ENCODE measurements at regions not wholly inside any gene's neighbourhood (a gene's known extent, or its start where the extent isn't known, plus 50 kb on each side); places are given as distances from the start of the nearest gene placed in this dataset.
"Not testable (repeated sequence)": the region's sequence is repeated elsewhere in the genome, so short reads cannot be mapped to it uniquely, and the experiment has no call there.

DNA sequence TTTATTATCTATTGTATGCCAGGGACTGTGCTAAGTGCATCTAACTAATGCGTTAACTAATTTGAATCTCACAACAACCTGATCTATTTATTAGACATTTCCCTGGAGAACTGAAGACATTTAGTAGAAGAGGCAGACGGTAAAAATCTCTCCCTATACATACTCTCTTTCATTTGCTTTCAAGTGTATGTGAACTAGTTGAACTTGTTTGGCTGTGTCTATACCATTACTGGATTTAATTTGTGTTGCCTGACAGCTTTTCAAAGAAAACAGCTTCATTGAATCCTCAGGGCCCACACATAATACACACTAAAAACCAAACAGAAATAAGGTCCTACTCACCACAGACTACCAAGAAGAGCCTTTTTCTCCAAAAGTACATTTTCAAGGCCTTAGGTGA, 133.6 kb upstream of the NR3C1 start:
- DNase-seq (ENCODE audit: low read depth in 4 of 4, low spot score in 1 of 4), result no peak

DNA sequence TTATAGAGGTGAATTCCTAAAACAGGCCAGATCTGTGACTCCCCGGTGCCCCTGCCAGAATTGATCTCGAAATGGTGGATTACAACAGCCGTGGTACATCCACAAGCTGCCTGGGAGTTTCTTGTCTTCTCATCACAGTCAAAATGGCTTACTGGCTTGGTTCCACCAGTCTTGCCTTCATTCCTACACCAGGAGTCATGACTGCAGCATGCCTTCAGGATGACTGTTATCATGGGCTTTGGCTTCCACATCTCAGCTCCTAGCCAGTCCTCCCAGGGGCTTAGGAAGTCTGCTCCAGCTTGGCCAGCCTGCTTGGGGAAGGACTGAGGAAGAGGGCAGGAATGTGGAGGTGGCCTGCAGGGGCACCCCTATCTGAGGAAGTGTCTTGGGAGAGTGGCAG, 132.9 kb upstream of the NR3C1 start:
- DNase-seq (ENCODE audit: low read depth in 4 of 4, low spot score in 1 of 4), result no peak

DNA sequence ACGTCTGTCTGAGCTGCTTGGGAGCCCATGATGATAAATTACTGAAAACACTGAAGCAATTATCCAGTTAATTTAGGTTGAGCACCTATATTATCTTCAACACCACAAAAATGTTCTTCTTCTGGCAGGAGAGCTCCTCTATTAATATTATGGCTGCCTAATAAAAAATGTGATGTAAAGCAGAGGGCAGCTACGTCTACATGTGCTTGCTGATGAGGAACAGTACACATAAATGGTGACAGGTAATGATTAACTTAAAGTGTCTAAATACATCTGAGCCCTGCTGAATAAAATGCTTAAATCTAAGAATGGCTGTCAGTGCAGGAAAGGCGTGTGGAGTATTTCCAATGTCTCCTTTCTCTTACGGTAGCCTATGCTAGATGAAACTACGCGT, 131.3 kb upstream of the NR3C1 start:
- no peak for DNase-seq (ENCODE audit: low read depth in 4 of 4, low spot score in 1 of 4)

DNA sequence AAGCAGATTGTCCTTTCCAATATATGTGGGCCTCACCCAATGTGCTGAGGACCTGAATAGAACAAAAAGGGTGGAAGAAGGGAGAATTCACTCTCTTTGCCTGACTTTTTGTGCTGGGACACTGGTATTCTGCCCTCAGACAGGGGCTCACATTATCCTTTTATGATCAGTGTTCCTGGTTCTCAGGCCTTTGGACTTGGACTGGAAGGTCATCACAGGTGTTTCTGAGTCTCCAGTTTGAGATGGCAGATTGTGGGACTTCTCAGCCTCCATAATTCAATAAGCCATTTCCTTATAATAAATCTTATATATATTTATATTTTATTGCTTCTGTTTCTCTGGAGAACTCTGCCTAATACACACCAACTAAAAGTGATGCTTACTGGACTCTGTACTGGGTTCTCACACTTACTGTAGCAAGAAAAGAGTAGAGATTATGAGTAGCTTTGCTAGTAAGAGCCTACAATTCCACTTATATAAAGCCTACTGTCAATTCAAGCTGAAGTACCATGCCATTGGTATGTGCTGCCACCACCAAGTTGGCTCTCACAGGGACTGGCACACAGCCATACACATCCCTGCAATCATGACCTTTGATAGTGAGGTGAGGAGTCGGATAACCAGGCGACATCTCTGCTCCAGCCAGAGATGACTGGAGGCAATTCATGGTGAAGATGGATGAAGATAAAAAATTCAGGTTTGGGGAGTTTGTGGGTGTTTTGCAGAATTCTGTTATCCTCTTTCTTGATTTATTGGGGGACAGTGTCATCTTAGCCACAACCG, 130.7 kb upstream of the NR3C1 start:
- no peak for DNase-seq (ENCODE audit: low read depth in 4 of 4, low spot score in 1 of 4)

DNA sequence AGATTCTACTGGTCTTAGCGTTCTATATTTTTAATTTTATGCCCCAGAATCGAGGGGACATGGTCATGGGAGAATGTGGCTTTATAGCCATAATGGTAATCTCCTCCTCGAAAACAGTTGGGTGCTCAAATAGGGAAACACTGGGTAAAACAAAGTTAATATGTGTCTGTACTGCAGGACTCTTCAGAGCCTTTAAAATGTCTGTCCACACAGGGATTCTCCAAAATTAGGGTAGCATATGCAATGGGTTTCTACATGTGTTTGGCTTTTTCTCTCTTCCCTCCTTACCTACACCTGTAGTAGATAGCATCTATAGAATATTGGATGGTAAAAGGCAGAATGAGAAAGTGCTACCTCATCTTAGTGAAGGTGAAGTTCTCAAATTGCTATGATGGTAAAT, 130.0 kb upstream of the NR3C1 start:
- no peak for DNase-seq (ENCODE audit: low read depth in 4 of 4, low spot score in 1 of 4)

DNA sequence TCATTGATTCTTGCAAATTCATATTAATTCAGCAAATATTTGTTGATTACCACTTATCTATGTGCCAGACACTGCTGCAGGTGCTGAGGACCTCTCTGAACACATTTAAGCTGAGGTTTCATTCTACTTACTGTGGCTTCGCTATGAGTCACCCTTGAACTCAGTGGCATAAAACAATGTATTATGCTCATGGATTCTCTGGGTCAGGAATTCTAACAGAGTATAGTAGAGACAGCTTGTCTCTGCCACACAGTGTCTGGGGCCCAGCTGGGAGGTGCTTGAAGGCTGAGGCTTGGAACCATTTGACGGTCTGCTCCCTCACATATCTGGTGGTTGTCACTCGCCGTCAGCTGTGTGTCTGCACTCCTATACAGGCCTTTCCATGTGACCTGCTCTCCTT, 124.3 kb upstream of the NR3C1 start:
- DNase-seq (ENCODE audit: low read depth in 4 of 4, low spot score in 1 of 4), result no peak

DNA sequence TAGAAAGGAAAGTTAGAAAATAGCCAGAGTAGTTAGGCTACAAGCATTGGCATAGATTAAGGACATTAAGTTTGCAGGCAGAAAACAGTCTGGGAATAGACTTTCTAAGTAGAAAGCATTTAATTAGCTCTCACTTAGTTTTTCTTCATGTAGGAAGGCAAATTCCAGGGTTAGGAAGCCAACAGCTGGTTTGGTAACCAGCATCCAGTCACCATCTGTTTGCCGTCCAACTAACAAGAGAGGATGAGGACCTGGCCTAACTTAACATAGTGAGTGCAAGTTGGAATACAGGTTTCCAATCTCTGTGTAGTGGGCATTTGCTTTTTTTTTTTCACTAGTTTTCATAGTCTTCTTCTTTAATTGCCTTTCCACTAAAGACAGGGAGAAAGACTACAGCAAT, 121.7 kb upstream of the NR3C1 start:
- DNase-seq (ENCODE audit: low read depth in 4 of 4, low spot score in 1 of 4), result no peak

DNA sequence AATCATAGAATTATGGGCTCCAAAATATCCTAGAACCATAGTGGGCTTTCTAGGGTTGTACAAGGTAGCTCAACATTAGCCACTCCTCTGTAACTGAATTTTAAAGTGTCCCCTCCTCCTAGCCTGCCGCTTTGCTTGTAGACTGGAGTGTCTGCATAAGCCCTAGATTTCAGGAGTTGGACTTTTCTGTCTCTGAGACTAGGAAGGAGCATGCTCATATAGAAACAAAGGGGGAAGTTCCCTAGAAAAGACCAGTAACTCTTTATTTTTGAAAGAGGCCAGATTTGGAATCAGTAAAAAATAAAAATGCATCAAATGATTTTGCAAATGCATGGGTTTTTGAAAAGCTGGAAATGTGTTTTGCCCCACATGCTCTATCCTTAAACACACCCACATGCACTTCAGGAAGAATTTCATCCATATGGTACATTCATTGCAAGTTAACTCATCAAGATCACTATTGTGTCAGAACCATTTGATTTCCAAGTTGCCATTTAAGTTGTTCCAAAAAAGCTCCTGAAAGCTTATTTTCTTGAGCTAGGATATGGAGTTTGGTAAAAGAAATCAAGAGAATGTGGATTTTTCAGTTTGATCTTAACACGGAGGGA, 121.0 kb upstream of the NR3C1 start:
- DNase-seq (ENCODE audit: low read depth in 4 of 4, low spot score in 1 of 4), result no peak

DNA sequence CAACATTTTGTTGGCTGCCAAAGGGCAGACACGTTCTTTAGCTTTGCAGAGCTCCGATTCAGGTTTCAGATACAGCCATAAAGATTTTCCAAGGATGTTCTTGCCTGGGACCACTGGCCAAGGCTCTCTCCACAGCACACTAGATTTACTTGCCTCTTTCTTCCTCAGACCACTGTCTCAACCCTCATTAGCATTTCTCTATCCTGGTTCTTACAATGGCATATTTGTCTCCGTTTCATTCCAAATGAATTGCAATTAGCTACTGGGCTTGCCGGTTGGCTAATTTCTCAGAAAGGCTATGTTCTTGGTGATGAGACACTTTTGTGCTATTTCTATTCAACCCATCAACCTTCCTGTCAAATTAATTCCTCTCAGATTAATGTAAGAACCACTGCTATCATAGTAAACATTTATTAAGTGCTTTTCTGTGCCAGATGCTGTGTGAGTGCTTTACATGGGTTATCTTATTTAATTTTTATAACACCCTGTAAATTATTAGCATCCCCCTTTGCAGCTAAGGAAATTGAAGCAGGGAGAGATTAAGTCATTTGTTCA, 118.4 kb upstream of the NR3C1 start:
- DNase-seq (ENCODE audit: low read depth in 4 of 4, low spot score in 1 of 4), result no peak

DNA sequence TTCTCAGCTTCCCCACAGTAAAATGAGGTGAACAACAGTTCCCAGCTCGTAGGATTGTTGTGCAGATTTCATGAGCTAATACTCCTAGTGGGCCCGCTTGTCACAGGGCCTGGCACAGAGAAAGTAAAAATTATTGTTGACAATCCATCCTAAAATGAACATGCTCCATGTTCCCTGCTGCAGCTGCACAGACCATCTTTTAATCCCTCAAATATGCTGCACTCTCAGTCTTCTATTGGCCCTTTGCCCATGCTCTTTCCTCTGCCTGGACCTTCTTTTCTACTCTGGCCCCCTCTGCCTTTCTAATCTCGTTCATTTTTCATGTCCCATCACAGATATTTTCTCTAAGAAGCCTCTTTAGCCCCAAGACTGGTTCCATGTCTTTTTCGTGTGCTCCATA, 117.7 kb upstream of the NR3C1 start:
- no peak for DNase-seq (ENCODE audit: low read depth in 4 of 4, low spot score in 1 of 4)

DNA sequence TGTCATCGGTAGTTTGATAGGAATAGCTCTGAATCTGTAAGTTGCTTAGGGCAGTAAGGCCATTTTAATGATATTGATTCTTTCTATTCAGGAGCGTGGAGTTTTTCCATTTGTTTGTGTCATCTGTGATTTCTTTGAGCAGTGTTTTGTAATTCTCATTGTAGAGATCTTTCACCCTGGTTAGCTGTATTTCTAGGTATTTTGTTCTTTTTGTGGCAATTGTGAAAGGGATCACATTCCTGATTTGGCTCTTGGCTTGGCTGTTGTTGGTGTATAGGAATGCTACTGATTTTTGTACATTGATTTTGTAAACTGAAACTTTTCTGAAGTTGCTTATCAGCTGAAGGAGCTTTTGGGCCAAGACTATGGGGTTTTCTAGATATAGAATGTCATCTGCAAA, 115.7 kb upstream of the NR3C1 start:
- DNase-seq (ENCODE audit: low read depth in 4 of 4, low spot score in 1 of 4), result not testable (repeated sequence)

DNA sequence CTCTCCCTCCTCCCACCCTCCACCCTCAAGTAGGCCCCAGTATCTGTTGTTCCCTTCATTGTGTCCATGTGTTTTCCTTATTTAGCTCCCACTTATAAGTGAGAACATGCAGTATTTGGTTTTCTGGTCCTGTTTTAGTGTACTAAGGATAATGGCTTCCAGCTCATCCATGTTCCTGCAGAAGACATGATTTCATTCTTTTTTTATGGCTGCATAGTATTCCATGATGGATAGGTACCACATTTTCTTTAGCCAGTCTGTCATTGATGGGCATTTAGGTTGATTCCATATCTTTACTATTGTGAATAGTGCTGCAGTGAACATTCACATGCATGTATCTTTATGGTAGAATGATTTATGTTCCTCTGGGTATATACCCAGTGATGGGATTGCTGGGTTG, 114.3 kb upstream of the NR3C1 start:
- DNase-seq (ENCODE audit: low read depth in 4 of 4, low spot score in 1 of 4), result not testable (repeated sequence)

DNA sequence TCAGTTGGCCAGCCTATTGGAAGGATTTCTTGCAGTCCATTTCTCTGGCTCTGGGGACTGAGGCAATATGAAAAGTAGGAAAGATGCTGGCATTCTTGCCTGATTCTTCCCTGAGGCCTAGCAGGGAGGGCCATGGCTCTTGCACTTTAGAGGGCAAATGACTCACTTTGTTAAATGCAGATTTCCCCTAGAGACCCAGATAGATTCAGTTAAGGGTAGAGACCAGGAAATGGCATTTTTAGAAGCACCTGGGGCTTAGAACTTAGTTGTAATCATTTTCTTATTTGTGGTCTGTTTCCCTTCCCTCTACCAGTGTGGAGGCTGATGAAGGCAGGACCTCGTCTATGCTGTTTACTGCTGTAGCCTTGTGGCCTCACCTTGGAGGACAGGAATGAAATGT, 112.8 kb upstream of the NR3C1 start:
- no peak for DNase-seq (ENCODE audit: low read depth in 4 of 4, low spot score in 1 of 4)

DNA sequence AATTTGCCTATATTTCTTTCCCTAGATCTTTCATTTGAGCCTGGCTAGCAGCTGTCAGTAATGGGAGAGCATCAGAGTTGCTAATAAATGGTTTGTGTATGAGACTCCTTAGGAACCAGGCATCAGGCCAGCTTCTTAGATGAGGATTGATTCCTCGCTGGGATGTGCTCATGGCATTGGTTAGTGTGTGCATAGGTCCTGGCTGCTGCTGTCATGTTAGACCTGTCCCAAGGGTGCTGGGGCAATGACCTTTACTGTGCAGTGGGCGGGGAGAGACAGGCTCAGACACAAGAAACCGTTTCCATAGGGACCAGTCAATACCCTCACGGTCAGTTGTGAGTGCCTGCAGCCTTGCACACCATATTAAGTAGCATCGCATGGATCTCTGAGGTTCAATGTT, 112.3 kb upstream of the NR3C1 start:
- no peak for DNase-seq (ENCODE audit: low read depth in 4 of 4, low spot score in 1 of 4)

DNA sequence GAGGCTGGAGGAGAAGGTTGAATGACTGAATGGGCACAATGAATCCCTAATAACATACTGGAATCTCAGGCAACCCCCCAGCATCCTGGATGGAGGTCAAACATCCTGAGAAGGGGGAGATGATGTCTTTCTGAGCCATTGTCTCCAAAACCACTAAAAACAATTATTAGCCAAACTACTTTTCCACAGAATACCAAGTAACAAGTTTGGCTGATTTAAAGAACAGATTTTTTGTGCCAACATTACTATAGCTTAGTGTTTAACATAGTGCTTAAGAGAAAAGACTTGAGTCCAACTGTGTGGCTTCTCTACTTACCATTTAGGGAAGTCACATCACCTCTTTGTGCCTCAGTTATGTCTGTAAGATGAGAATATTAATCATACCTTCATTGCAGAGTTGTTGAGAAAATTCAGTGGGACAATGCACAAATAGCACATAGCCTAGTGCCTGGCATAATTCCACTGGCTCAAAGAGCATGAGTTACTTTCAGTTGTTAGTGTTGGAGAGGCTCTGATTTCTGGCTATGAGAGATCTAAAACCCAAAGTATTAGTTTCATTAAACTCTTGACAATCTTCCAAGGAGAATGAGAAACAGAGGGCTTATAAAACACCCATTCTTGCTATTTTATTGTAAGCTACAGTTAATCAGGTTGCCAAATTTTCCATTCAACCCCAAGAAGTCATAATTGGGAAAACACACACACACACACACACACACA, 111.3 kb upstream of the NR3C1 start:
- no peak for DNase-seq (ENCODE audit: low read depth in 4 of 4, low spot score in 1 of 4)

DNA sequence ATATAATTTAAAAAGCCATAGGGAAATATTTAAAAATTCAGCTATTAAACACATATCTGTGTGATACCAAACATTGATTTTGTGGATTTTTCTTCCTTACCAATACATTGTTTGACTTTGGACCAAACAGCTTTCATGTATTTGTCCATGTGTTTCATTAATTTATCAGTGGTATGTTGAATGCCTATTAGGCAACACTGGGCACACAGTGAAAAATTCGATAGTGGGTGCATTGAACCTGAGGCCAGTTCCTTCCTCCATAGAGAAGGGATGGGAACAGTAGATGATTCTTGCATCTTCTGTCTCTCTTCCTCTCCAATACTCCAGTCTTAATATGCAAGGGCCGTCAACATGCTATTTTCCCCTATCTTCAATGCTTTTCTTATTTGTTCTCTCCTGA, 110.2 kb upstream of the NR3C1 start:
- no peak for DNase-seq (ENCODE audit: low read depth in 4 of 4, low spot score in 1 of 4)

DNA sequence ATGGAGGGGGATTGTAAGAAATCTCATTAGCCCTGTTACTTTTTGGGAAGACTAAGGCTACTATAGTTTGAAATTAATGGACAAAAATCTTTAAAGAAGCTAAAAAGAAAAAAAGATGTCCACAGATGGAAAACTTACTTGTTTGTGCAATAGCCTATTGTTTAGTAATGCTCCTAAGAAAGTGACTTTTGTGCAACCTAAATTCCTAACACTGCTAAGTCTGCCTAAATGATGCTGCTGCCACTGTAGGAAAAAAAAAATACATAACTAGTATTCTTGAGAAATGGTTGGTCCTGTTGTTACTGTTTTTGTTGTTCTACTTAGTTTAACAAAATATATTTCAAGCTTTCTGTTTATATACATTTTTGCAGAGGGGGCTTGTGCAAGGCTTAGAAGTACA, 108.2 kb upstream of the NR3C1 start:
- DNase-seq (ENCODE audit: low read depth in 4 of 4, low spot score in 1 of 4), result no peak

DNA sequence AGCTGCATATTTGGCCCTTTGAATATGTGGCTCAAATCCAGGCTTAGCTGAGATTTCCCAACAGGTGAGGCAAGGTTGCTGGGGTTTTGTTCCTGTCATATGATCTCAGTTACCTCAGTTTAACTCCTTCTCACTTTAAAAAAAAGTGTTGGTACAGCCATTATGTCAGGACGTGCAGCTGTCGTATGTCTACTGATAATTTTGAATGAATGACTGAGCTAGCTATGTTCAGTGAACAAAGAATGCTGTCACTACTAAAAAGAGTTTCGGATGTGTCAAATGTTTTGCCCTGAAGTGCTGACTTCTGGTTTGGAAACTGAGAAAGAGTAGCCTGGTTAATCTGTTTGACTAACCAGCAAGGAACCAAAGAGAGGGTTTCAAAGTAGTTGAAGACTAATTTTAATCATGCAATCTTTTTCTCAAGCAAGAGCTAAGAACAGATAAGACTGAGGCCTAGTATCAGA, 106.3 kb upstream of the NR3C1 start:
- DNase-seq (ENCODE audit: low read depth in 4 of 4, low spot score in 1 of 4), result no peak

DNA sequence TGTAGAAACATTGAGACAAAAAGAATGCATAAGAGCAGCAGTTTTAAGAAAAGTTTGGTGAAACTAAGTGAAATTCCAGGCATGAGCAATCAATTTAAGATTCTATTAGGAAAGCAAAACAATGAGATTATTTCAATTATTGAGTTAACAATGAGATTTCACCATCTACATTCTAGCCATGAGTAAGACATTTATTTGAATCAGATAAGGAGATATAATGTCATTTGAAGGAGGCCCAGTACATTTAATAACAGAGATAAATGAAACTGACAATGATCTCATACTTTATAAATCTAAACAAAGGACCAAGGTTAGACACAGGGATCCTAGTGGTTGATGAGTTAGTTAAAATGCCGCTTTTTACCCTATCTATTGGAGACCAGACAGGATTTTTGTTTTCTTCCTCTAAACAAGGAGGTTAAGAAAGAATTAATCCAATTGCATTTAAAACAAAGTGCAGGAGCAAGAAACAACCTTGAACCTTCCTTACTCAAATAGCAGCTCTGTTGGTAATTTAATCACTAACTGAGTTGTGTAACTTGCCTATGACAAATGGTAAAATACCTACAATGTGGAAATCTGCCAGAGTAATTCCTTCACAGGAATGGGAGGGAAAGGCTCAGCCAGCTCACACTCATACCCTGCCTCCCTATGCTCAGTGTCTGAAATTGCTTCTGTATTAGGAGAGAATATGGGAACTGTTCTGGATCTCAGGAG, 103.5 kb upstream of the NR3C1 start:
- DNase-seq (ENCODE audit: low read depth in 4 of 4, low spot score in 1 of 4), result no peak

DNA sequence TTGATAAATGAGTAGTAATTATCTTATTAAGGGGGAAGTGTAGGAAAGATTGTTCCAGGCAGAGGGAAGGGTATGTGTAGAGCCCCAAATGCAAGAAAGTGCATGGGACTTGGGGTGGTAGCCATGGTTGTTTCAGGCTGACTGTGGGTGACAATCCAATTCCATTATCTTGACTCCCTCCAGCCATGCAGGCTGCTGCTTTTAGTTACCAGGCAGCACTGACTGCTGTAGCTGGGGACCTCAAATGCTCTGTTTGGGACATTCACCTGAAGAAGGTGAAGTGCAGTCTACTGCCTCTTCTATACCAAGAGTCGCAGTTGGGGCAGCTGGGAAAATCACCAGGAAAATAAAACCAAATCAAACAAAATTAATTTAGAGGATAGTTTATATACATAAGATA, 102.4 kb upstream of the NR3C1 start:
- DNase-seq (ENCODE audit: low read depth in 4 of 4, low spot score in 1 of 4), result no peak

DNA sequence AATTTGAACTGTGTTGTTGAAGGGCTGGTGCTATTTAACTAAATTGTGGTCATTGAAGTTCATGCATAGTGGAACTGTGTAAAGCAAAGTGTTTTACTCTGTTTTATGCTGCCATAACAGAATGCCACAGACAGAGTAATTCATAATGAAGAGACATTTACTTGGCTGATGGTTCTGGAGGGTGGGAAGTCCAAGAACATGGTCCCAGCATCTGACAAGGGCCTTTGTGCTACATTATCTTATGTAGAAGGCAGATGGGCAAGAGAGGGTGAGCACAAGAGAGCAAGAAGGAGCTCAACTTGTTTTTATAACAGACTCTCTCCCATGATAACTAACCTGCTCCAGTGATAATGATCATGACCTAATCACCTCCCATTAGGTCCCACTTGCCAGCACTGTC, 101.9 kb upstream of the NR3C1 start:
- DNase-seq (ENCODE audit: low read depth in 4 of 4, low spot score in 1 of 4), result no peak
